Activated CD4-positive, CD25-positive, alpha-beta regulatory T cell treated with anti-CD3 and anti-CD28 coated beads, Interleukin-2, amount 50 U/mL, for 24 hours (primary cell): ENCODE measurements at regions not wholly inside any gene's neighbourhood (a gene's known extent, or its start where the extent isn't known, plus 50 kb on each side); places are given as distances from the start of the nearest gene placed in this dataset.
"Not testable (repeated sequence)": the region's sequence is repeated elsewhere in the genome, so short reads cannot be mapped to it uniquely, and the experiment has no call there.

Experiments
- ATAC-seq, 2 donors: fragments of 150-1000 bp; cut with Tn5 transposase; one replicate each; pipeline ENCODE4 v1.10.0; 2021; ENCODE audit warnings: mild to moderate bottlenecking in 1 of 2, moderate library complexity in 1 of 2

- no peak for ATAC-seq
These were observed 272.3 kb downstream of the MRPS30 start for GRCh38 chr5:45081082-45081481.

GRCh38 chr5:45089870-45090269, 281.1 kb downstream of the MRPS30 start:
- ATAC-seq, result no peak

DNA sequence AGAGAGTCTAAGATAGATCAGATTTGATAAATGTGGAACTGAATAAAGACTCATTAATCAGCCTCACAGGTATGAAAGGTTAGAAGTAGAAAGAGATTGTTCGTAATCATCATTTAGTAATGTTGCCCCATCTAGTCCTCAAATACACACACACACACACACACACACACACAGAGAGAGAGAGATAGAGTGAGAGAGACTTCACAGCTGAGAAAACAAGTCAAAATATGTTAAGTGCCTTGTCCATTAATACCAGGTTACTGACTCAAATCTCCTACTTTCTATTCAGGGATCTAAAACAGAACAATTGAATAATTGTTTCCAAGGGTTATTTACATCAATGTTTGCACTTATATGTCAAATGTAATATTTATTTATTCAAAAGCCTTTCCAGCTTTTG, 284.6 kb downstream of the MRPS30 start:
- no peak for ATAC-seq

DNA sequence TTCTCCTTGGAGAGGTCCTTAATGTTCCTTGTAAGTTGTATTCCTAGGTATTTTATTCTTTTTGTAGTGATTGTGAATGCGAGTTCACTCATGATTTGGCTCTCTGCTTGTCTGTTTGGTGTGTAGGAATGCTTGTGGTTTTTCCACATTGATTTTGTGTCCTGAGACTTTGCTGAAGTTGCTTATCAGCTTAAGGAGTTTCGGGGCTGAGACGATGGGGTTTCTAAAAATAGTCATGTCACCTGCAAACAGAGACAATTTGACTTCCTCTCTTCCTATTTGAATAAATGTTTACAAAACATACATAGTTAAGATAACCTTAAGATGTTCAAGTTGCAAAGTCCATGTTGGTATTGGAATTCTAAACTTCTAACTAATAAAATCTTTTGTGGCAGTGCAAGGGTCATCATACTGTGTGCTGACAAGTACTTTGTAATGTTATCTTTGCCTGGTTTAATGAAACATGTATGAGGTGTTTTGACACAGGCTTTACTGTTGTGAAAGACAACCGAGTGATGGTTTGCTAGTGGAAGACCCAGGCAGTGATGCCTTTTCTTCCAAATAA, 286.2 kb downstream of the MRPS30 start:
- ATAC-seq, result no peak

DNA sequence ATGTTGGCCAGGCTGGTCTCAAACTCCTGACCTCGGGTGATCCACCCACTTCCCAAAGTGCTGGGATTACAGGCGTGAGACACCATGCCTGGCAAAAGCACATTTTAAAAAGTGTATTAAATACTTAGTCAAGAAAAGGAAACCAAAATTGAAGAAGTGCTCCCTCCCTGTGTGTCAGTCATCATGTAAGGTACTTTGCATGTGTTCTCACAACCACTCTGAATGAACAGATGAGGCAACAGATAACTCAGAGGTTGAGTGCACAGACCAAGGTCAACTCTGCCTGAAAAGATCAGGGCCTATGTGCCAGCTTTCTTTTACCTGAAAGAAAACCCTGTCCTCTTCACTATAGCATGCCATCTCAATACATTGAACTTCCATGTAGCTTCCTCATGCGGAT, 289.7 kb downstream of the MRPS30 start:
- no peak for ATAC-seq

DNA sequence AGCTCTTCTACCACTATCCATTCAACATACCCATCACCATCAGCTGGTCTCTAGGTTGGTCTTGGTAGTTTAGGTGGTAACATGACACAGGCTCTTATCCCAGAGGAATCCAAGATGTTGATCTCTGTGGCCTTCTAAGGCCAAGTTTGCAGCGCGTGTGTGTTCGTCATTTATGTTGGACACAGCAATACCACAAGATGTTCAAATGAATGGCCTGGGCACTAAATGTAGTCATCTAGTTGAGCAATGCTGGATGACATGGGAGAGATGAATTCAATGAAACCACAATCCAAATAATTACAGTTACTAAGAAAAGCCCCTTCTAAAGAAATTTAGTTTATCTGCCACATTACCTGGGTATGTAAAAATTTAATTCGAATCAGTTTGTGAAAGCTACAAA, 292.4 kb downstream of the MRPS30 start:
- ATAC-seq, result no peak

- no peak for ATAC-seq
These were observed 296.8 kb downstream of the MRPS30 start for GRCh38 chr5:45105491-45105994.

- no peak for ATAC-seq
These were observed 300.3 kb downstream of the MRPS30 start for GRCh38 chr5:45109062-45109461.

DNA sequence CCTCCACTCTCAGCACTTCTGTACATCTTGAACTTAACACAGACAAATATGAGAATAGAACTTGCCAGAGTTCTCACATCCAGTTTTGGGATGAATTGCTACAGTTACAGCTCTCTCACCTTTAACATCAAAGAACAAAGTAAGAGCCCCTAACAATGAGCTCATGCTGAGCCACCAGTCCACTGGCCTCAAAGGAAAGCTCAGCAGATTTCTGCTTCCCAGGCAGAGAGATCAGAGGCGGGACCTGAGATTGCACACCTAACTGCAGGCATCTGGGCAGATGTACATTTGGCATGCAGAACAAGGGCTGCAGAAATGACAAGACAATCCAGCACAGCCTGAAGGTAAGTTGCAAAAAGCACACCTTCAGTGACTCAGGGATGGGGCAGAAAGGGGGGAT, 300.9 kb downstream of the MRPS30 start:
- no peak for ATAC-seq

DNA sequence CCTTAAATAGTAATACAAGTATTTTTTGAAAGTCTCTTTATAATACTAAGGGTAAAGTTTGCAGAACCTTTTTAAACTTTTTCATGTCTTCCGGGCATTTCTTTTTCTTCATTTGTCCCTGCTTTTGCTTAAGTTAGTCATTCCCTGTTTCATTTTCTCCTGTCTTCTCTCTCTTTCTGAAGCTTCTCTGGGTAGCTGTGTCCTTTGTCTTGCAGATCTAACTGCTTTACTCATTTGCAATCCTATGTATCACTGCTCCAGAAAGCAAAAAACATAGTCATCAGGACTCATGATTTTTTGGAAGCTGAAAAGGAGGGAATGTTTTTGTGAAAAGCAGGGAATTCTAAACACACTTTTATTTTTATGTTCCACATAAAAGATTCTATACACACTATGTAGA, 301.7 kb downstream of the MRPS30 start:
- ATAC-seq, result no peak

GRCh38 chr5:45113726-45114125, 305.0 kb downstream of the MRPS30 start:
- ATAC-seq, result no peak

- ATAC-seq, result no peak
These were observed 324.2 kb downstream of the MRPS30 start for GRCh38 chr5:45132972-45133371.

GRCh38 chr5:45162974-45163373, 354.2 kb downstream of the MRPS30 start:
- ATAC-seq, result no peak

GRCh38 chr5:45171563-45171962, 362.8 kb downstream of the MRPS30 start:
- ATAC-seq, result no peak

DNA sequence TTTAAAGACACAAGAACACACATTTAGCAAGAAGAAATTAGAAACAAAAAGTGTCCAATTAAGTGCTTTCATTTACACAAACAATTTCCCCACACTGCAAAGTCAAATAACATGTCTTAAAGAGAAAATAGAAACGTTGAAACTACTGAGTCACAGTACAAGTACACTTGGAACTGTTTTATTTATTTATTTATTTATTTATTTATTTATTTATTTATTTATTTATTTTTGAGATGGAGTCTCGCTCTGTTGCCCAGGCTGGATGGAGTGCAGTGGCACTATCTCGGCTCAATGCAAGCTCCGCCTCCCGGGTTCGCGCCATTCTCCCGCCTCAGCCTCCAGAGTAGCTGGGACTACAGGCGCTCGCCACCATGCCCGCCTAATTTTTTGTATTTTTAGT, 363.9 kb downstream of the MRPS30 start:
- ATAC-seq, result not testable (repeated sequence)

DNA sequence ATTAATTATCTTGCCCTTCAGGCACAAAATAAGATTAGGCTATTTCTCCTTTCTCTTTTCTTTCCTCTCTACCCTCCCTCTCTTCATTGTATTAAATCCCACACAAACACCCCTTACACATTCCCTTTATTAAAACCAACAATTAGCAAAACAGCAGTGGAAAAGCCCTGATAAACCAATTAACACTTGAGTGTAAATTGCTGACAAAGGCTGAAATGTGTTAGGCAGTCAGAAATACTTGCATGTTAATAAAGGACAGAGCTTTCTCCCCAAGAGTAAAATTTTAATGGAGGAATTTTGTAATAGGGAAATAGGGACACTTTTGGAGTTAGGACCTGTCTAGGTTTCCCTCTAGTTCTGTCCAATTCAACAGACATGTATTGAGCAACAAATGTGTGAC, 370.9 kb downstream of the MRPS30 start:
- no peak for ATAC-seq

DNA sequence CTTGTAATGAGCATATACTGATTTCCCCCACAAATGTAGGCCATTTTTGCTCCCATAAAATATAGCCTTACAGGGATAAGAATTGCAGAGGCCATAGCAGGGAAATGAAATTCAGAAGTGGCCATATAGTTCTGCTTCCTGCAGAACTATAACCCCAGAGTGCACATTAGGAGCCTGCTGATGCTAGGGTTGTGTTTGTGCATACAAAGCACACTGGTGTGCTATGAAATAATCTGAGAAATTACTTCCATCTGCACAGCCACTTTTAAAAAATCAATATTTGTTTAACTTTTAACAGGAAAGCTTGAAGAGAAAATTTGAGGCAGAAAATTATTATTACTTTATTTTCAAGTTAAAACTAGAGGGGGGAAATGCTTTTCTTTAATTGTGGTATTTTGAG, 380.3 kb downstream of the MRPS30 start:
- ATAC-seq, result no peak

- no peak for ATAC-seq
These were observed 380.7 kb downstream of the MRPS30 start for GRCh38 chr5:45189481-45189880.

GRCh38 chr5:45195026-45195425, 386.3 kb downstream of the MRPS30 start:
- ATAC-seq, result no peak
